GM12892 (cell line): ENCODE measurements at regions not wholly inside any gene's neighbourhood (a gene's known extent, or its start where the extent isn't known, plus 50 kb on each side); places are given as distances from the start of the nearest gene placed in this dataset.

Source experiments
- POLR2A ChIP-seq: IDR thresholded peaks from 2 replicates; pipeline ENCODE4 v1.6.1; 2011; ENCODE audit warnings: low read depth, low read length, control low read depth
- TAF1 ChIP-seq: IDR thresholded peaks from 2 replicates; pipeline ENCODE4 v1.6.1; 2011; ENCODE audit warnings: low read depth, mild to moderate bottlenecking, control low read depth, low read length, borderline replicate concordance

DNA sequence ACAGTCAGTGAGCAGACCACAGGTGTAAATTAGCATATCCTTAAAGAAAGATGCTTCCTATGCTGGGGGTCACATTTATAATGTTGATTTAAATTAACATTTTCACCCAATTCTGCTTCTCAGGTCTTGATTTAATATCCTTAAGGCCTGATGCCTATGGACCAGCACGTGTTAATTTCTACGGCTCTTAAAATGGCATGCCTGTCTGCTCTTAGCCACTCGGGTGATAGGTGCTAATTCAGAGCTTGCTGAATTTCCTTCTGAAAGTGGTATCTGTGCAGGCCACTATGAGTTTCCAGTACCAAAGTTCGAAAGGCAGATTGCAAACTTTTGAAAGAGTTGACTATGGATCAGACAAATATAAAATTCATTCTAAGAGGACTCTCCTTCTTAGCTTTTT, 487.4 kb upstream of the ADGRL2 start:
- TF ChIP-seq TAF1 = no peak
- TF ChIP-seq POLR2A = no peak
